HepG2 (cell line): ENCODE measurements at regions not wholly inside any gene's neighbourhood (a gene's known extent, or its start where the extent isn't known, plus 50 kb on each side); places are given as distances from the start of the nearest gene placed in this dataset.

Source experiments
- ARID5B ChIP-seq: IDR thresholded peaks from 2 replicates; pipeline ENCODE4 v1.4.0; 2020; ENCODE audit warnings: mild to moderate bottlenecking, missing genetic modification reagents
- ATF6 ChIP-seq: sonication (generic); formaldehyde crosslinking; conservative IDR thresholded peaks from 2 replicates; pipeline ENCODE4 v1.4.0; 2020; ENCODE audit warnings: missing genetic modification reagents
- CREM ChIP-seq, 2 experiments: sonication (generic) in 1 of 2; formaldehyde crosslinking in 1 of 2; IDR thresholded peaks; 2 replicates each; pipeline versions ENCODE4 v1.4.0 to v1.6.1; 2016 to 2020; ENCODE audit warnings: antibody characterized with exemption in 1 of 2, mild to moderate bottlenecking in 1 of 2, missing genetic modification reagents in 1 of 2
- FOXK1 ChIP-seq: sonication (generic); formaldehyde crosslinking; IDR thresholded peaks from 2 replicates; pipeline ENCODE4 v1.4.0; 2020; ENCODE audit warnings: low read depth, missing genetic modification reagents, borderline replicate concordance
- GATAD1 ChIP-seq: IDR thresholded peaks from 2 replicates; pipeline ENCODE4 v1.6.1; 2016; ENCODE audit warnings: missing genetic modification reagents, missing compliant biosample characterization
- KLF6 ChIP-seq: IDR thresholded peaks from 2 replicates; pipeline ENCODE4 v1.8.0; 2016; ENCODE audit warnings: missing biosample characterization, missing genetic modification reagents
- NBN ChIP-seq: fragments of 450-650 bp; conservative IDR thresholded peaks from 2 replicates; pipeline ENCODE4 v1.6.1; 2017
- NONO ChIP-seq, 2 experiments: fragments of 450-650 bp in 1 of 2; sonication (generic) in 1 of 2; formaldehyde crosslinking in 1 of 2; IDR thresholded peaks in 1 of 2; conservative IDR thresholded peaks in 1 of 2; 2 replicates each; pipeline versions ENCODE4 v1.6.1 to v1.8.0; 2017 to 2022; ENCODE audit warnings: mild to moderate bottlenecking in 1 of 2, missing genetic modification reagents in 1 of 2, moderate library complexity in 1 of 2
- SATB2 ChIP-seq: sonication (generic); formaldehyde crosslinking; IDR thresholded peaks from 2 replicates; pipeline ENCODE4 v1.5.0; 2020; ENCODE audit warnings: missing genetic modification reagents
- ZBTB25 ChIP-seq: IDR thresholded peaks from 2 replicates; pipeline ENCODE4 v1.6.1; 2018; ENCODE audit warnings: missing genetic modification reagents
- ZC3H4 ChIP-seq: sonication (generic); formaldehyde crosslinking; IDR thresholded peaks from 2 replicates; pipeline ENCODE4 v1.4.0; 2020; ENCODE audit warnings: missing genetic modification reagents, borderline replicate concordance
- ZMAT5 ChIP-seq: sonication (generic); formaldehyde crosslinking; IDR thresholded peaks from 2 replicates; pipeline ENCODE4 v1.5.0; 2020; ENCODE audit warnings: mild to moderate bottlenecking, low read depth, missing genetic modification reagents, borderline replicate concordance
- ZMYM2 ChIP-seq: sonication (generic); formaldehyde crosslinking; IDR thresholded peaks from 2 replicates; pipeline ENCODE4 v1.8.0; 2022; ENCODE audit warnings: mild to moderate bottlenecking, missing genetic modification reagents
- ZNF124 ChIP-seq: sonication (generic); formaldehyde crosslinking; IDR thresholded peaks from 2 replicates; pipeline ENCODE4 v1.4.0; 2020; ENCODE audit warnings: missing genetic modification reagents
- ZNF530 ChIP-seq: sonication (generic); formaldehyde crosslinking; IDR thresholded peaks from 2 replicates; pipeline ENCODE4 v1.5.0; 2020; ENCODE audit warnings: low read depth, mild to moderate bottlenecking, missing genetic modification reagents
- ZNF546 ChIP-seq: sonication (generic); formaldehyde crosslinking; conservative IDR thresholded peaks from 2 replicates; pipeline ENCODE4 v1.8.1; 2023; ENCODE audit warnings: mild to moderate bottlenecking, missing genetic modification reagents
- ZNF644 ChIP-seq: IDR thresholded peaks from 2 replicates; pipeline ENCODE4 v1.6.1; 2016; ENCODE audit warnings: low read depth
- ZSCAN21 ChIP-seq: sonication (generic); formaldehyde crosslinking; IDR thresholded peaks from 2 replicates; pipeline ENCODE4 v1.8.0; 2022; ENCODE audit warnings: mild to moderate bottlenecking, missing genetic modification reagents, moderate library complexity, borderline replicate concordance
- TF ChIP-seq, protein P1 (sequence below): sonication (generic); formaldehyde crosslinking; conservative IDR thresholded peaks from 2 replicates; pipeline ENCODE4 v1.4.0; 2020; ENCODE audit warnings: missing genetic modification reagents

GRCh38 chr20:60921022-60921622, 330.9 kb upstream of the CDH4 start (continued):
- TF ChIP-seq CREM (IDR thresholded peaks at IDR 0.05): no peak
- TF ChIP-seq CREM (CRISPR knock-in tag; IDR thresholded peaks at IDR 0.05): no peak
- TF ChIP-seq NBN: no peak
- TF ChIP-seq ARID5B (CRISPR knock-in tag): 0 out of 2 replicates have a peak, but pooled peaks have one; percentile 21
- TF ChIP-seq ZSCAN21 (CRISPR knock-in tag): 0 out of 2 replicates have a peak, but pooled peaks have one; percentile 41
- TF ChIP-seq ZNF644: peak; percentile 40; the same call in 1 of the 2 replicates
- 0 out of 2 replicates have a peak, but pooled peaks have one; percentile 67 for TF ChIP-seq ATF6 (CRISPR knock-in tag)
- TF ChIP-seq FOXK1: peak; percentile 39; the same call in 1 of the 2 replicates
- TF ChIP-seq ZNF530 (CRISPR knock-in tag): 0 out of 2 replicates have a peak, but pooled peaks have one; percentile 40
- TF ChIP-seq NONO (IDR thresholded peaks at IDR 0.05): no peak
- TF ChIP-seq NONO (CRISPR knock-in tag; conservative IDR thresholded peaks at IDR 0.05): no peak
- peak; percentile 76; the same call in 1 of the 2 replicates for TF ChIP-seq SATB2 (CRISPR knock-in tag)
- TF ChIP-seq ZNF546: 0 out of 2 replicates have a peak, but pooled peaks have one; percentile 57
- 0 out of 2 replicates have a peak, but pooled peaks have one; percentile 31 for TF ChIP-seq GATAD1 (CRISPR knock-in tag)
- no peak for TF ChIP-seq ZMYM2
- peak; percentile 80; the same call in 1 of the 2 replicates for TF ChIP-seq KLF6
- TF ChIP-seq ZNF124 (CRISPR knock-in tag): 0 out of 2 replicates have a peak, but pooled peaks have one; percentile 60
- no peak for TF ChIP-seq ZC3H4
- TF ChIP-seq ZMAT5 (CRISPR knock-in tag): no peak
- peak; percentile 65; the same call in 1 of the 2 replicates for TF ChIP-seq ZBTB25 (CRISPR knock-in tag)
- TF ChIP-seq, protein P1, sequence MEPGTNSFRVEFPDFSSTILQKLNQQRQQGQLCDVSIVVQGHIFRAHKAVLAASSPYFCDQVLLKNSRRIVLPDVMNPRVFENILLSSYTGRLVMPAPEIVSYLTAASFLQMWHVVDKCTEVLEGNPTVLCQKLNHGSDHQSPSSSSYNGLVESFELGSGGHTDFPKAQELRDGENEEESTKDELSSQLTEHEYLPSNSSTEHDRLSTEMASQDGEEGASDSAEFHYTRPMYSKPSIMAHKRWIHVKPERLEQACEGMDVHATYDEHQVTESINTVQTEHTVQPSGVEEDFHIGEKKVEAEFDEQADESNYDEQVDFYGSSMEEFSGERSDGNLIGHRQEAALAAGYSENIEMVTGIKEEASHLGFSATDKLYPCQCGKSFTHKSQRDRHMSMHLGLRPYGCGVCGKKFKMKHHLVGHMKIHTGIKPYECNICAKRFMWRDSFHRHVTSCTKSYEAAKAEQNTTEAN (CRISPR knock-in tag): 0 out of 2 replicates have a peak, but pooled peaks have one; percentile 20
